Keratinocyte (primary cell): ENCODE measurements at regions not wholly inside any gene's neighbourhood (a gene's known extent, or its start where the extent isn't known, plus 50 kb on each side); places are given as distances from the start of the nearest gene placed in this dataset.
"Not testable (repeated sequence)": the region's sequence is repeated elsewhere in the genome, so short reads cannot be mapped to it uniquely, and the experiment has no call there.

ENCODE experiments used
- CTCF ChIP-seq, 3 experiments: IDR thresholded peaks in 1 of 3; conservative IDR thresholded peaks in 1 of 3; optimal IDR thresholded peaks in 1 of 3; 2 replicates in 2 of 3; 3 replicates in 1 of 3; pipeline versions ENCODE3 to v1.5.1; 2011; ENCODE audit warnings: low read length in 3 of 3, mild to moderate bottlenecking in 3 of 3, moderate library complexity in 2 of 3, control low read depth in 1 of 3, inconsistent platforms in 1 of 3; ENCODE audit not compliant: insufficient read depth in 2 of 3; ENCODE audit errors: extremely low read depth in 1 of 3
- EZH2 ChIP-seq: IDR thresholded peaks from one replicate; pipeline ENCODE4 v1.6.1; 2012; ENCODE audit warnings: inconsistent platforms, mild to moderate bottlenecking, low read length, moderate library complexity

GRCh38 chr14:40960257-40960656 is 646.4 kb upstream of the LRFN5 start:
- TF ChIP-seq CTCF (optimal IDR thresholded peaks at IDR 0.05 in 1 of 3, IDR thresholded peaks at IDR 0.05 in 1 of 3, conservative IDR thresholded peaks at IDR 0.05 in 1 of 3; ENCODE audit: extremely low read depth in 1 of 3, insufficient read depth in 2 of 3, low read length in 3 of 3); EZH2: not testable (repeated sequence)
